Stimulated activated CD8-positive, alpha-beta memory T cell treated with anti-CD3 and anti-CD28 coated beads, Interleukin-15, amount 100 ng/mL, for 4 hours (primary cell): ENCODE measurements at regions not wholly inside any gene's neighbourhood (a gene's known extent, or its start where the extent isn't known, plus 50 kb on each side); places are given as distances from the start of the nearest gene placed in this dataset.

Source experiments
- DNase-seq, 2 donors: peaks; one replicate each; pipeline ENCODE4 v3.0.0-alpha.2; 2020; ENCODE audit warnings: low read depth in 2 of 2

- no peak for DNase-seq
Measured at GRCh38 chr16:16790597-16790996, 411.7 kb downstream of the NPIPA7 start.

GRCh38 chr16:16791051-16791450, 412.1 kb downstream of the NPIPA7 start:
- no peak for DNase-seq

- DNase-seq = no peak
Measured at GRCh38 chr16:16797239-16797638, 418.3 kb downstream of the NPIPA7 start.

- DNase-seq = no peak
Measured at GRCh38 chr16:16798504-16798903, 419.6 kb downstream of the NPIPA7 start.

GRCh38 chr16:16805809-16806208, 426.9 kb downstream of the NPIPA7 start:
- DNase-seq = no peak

GRCh38 chr16:16815641-16816040, 436.7 kb downstream of the NPIPA7 start:
- no peak for DNase-seq

- no peak for DNase-seq
Measured at GRCh38 chr16:16817196-16817595, 438.3 kb downstream of the NPIPA7 start.

- no peak for DNase-seq
Measured at GRCh38 chr16:16821261-16821660, 442.3 kb downstream of the NPIPA7 start.

- DNase-seq = no peak
Measured at GRCh38 chr16:16828913-16829398, 450.0 kb downstream of the NPIPA7 start.

- DNase-seq = no peak
Measured at GRCh38 chr16:16830401-16830800, 451.5 kb downstream of the NPIPA7 start.

- no peak for DNase-seq
Measured at GRCh38 chr16:16830973-16831372, 452.0 kb downstream of the NPIPA7 start.

GRCh38 chr16:16833165-16833564, 454.2 kb downstream of the NPIPA7 start:
- no peak for DNase-seq

GRCh38 chr16:16850274-16850673, 471.3 kb downstream of the NPIPA7 start:
- DNase-seq = no peak

GRCh38 chr16:16857012-16857411, 478.1 kb downstream of the NPIPA7 start:
- no peak for DNase-seq

- DNase-seq = no peak
Measured at GRCh38 chr16:16857603-16858283, 478.8 kb downstream of the NPIPA7 start.

- peak in 1 of 2 donors; percentile 6 for DNase-seq
Measured at GRCh38 chr16:16861546-16861945, 482.6 kb downstream of the NPIPA7 start.

- no peak for DNase-seq
Measured at GRCh38 chr16:16863672-16864071, 484.7 kb downstream of the NPIPA7 start.

- no peak for DNase-seq
Measured at GRCh38 chr16:16864536-16864935, 485.6 kb downstream of the NPIPA7 start.

- DNase-seq = no peak
Measured at GRCh38 chr16:16865374-16865773, 486.4 kb downstream of the NPIPA7 start.

- DNase-seq = no peak
Measured at GRCh38 chr16:16867973-16868372, 489.0 kb downstream of the NPIPA7 start.

GRCh38 chr16:16868727-16869126, 489.8 kb downstream of the NPIPA7 start:
- no peak for DNase-seq

GRCh38 chr16:16869746-16870145, 490.8 kb downstream of the NPIPA7 start:
- no peak for DNase-seq

- no peak for DNase-seq
Measured at GRCh38 chr16:16871196-16871595, 492.3 kb downstream of the NPIPA7 start.

GRCh38 chr16:16877061-16877460, 498.1 kb downstream of the NPIPA7 start:
- DNase-seq = no peak
